Epithelial cell of proximal tubule (primary cell): ENCODE measurements at regions not wholly inside any gene's neighbourhood (a gene's known extent, or its start where the extent isn't known, plus 50 kb on each side); places are given as distances from the start of the nearest gene placed in this dataset.

ENCODE experiments used
- DNase-seq: peaks from one replicate; pipeline ENCODE4 v3.0.0-alpha.2; 2011; ENCODE audit warnings: low read depth
- H3K4me3 ChIP-seq: 2 replicates; pipeline ENCODE4 v1.5.1; 2011; ENCODE audit warnings: low read depth, mild to moderate bottlenecking, low read length
- TF ChIP-seq, protein P1 (sequence below): conservative IDR thresholded peaks from 2 replicates; pipeline ENCODE4 v1.5.1; 2012; ENCODE audit warnings: low read depth, mild to moderate bottlenecking, low read length

DNA sequence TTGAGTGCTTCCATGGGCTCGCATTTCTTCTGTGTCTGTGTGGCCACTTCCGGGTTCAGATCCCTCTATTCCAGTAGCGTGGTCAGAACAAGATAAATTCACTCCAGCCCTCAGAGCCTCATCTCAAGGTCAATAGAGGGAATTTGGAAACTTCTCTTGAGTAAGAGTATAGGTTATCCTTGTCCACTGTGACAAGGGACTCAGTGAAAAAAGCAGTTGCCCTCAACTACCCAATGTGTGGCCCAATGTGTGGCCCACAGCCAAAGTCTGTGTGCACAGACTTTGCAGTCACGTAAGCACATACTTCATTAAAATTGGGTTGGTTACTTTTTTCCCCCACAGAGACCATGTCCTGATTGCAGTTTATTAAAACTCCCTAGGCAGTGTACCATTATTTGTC, 305.6 kb upstream of the SEMA6D start:
- no peak overlapping the region for H3K4me3 ChIP-seq
- TF ChIP-seq, protein P1, sequence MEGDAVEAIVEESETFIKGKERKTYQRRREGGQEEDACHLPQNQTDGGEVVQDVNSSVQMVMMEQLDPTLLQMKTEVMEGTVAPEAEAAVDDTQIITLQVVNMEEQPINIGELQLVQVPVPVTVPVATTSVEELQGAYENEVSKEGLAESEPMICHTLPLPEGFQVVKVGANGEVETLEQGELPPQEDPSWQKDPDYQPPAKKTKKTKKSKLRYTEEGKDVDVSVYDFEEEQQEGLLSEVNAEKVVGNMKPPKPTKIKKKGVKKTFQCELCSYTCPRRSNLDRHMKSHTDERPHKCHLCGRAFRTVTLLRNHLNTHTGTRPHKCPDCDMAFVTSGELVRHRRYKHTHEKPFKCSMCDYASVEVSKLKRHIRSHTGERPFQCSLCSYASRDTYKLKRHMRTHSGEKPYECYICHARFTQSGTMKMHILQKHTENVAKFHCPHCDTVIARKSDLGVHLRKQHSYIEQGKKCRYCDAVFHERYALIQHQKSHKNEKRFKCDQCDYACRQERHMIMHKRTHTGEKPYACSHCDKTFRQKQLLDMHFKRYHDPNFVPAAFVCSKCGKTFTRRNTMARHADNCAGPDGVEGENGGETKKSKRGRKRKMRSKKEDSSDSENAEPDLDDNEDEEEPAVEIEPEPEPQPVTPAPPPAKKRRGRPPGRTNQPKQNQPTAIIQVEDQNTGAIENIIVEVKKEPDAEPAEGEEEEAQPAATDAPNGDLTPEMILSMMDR: no peak
- DNase-seq: no peak

DNA sequence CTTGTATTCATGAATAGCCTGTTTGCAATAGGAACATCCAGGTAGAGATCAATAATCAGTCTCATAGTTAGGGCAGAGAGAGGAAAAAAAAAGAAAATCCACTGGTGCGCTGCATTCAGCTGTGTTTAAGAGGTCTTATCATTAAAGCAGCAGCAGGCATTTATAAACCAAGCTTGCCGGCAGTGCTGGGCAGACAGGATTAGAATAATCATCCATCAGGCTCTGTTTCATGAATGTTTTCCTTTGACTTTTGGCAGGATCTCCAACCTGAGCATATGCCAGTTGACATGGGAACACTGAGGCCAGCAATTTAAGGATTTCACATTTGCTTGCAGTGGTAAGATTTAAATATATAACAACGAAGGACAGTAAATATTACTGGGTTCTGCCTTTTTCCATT, 305.2 kb upstream of the SEMA6D start:
- no peak for DNase-seq
- TF ChIP-seq, protein P1: no peak
- H3K4me3 ChIP-seq: no peak overlapping the region

DNA sequence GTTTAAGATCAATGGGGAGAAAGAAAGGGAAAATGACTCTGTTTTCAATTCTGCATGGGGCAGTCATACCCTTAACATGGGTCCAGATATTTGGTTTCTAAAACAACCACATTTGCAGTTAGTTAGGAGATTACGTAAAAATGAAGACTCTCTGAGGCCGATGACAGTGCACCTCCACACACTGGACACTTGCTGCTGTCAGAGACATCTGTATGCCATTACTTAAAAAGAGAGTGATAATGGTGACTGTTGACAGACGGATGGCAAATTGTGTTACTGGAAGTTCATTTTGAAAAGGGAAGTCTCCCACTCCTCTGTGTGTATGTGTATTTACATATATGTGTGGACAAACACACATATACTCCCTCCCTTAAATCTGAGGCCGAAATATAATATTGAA, 304.5 kb upstream of the SEMA6D start:
- no peak overlapping the region for H3K4me3 ChIP-seq
- no peak for DNase-seq
- TF ChIP-seq, protein P1: no peak

DNA sequence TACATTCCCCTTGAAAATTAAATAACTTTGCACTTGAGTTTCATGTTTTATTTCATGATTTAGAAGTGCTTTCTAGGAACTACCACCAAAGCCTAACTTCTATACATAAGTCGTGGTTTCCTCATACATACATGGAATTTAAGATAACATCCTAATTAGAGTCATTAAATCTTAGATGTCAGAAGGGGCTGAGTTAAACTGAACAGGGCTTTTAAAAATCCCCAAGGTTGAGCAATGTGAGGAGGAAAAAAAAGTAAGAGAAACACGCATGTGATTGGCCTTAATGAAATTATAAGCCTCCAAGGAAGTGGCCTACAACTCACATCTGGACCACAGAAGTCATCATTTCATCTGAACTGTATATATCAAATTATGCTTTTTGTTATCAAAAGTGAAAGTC, 303.1 kb upstream of the SEMA6D start:
- no peak for DNase-seq
- no peak overlapping the region for H3K4me3 ChIP-seq
- TF ChIP-seq, protein P1: no peak

DNA sequence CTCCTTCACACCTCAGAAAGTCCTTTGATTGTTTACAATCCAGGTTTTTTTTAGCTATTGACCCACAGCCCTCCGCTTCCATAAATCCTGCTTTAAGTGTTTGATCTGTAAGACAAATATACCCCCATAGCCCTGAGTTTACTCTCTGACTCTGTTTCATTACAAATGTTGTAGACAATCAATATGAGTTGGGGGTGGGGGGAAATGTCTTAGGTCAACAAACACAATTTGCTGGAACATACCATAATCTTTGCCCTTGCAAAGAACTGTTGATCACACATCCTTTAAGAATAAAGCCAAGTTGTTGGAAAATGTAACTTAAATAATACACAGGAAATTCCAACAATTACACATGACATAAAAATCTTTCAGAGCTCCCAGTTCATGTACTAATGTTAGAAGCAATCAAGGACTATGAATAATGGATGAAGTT, 301.8 kb upstream of the SEMA6D start:
- no peak overlapping the region for H3K4me3 ChIP-seq
- DNase-seq: no peak
- TF ChIP-seq, protein P1: no peak

DNA sequence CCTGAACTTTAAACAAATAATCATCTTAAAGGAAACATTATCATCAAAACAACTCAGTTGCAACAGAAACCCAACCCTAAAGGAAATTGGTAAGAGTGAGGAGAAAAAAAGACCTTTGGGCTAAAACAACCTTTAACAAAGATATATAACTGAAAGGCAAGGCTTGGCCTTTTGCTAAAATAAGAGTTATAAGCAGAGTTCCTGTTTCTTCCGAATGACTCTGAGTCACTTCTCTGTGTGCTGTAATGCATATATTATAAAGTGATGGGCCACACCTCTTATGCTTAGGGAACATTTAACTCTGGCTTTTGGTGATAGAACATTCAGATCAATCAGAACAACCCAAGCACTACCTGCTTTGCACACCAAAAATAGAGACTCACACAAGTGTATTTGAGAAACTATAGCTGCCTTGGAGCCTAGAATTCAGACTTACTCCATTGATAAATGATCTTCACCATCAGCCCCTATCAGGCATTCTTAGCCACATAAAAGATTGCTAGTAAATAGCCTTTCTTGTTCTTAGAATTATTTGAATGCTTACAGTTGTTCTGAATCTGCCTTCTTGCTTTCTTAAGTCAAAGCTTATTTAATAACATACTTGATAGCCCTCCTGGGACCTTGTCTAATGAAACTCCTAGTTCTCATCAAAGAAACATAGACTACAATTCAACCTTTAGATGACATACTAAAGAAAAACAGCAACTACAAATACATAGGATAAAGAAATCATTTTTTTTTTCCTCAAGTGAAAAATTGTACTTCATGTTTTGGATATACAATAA, 294.2 kb upstream of the SEMA6D start:
- H3K4me3 ChIP-seq: no peak overlapping the region
- TF ChIP-seq, protein P1: no peak
- no peak for DNase-seq

DNA sequence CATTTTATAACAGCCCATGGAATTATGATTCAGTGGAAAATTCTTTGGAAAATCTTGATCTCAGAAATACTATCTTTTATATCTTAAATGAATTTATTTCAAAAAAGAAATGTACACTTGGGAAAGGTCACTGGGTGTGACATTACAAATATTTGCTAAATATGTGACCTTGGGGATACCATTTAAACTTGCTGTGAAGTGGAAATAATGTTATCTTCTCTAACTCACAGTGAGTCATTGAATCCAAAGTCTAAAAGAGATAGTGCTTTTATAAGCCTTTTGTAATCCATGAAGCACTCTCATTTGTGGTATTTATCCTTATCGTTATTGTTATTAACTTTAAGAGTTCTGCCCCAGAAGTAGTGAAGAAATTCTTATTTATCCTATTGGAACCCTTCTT, 289.8 kb upstream of the SEMA6D start:
- DNase-seq: no peak
- TF ChIP-seq, protein P1: no peak
- H3K4me3 ChIP-seq: no peak overlapping the region
